Neural cell (in vitro differentiated cells): ENCODE measurements at regions not wholly inside any gene's neighbourhood (a gene's known extent, or its start where the extent isn't known, plus 50 kb on each side); places are given as distances from the start of the nearest gene placed in this dataset.

Experiments used
- H2AFZ ChIP-seq: fragments of 200-600, 300-800 bp; sonication (generic), shearing (Covaris generic); 2 replicates; pipeline ENCODE4 v1.6.0; 2014; ENCODE audit warnings: low read depth, mild to moderate bottlenecking, antibody characterized with exemption, low read length, moderate library complexity
- H3F3A ChIP-seq: fragments of 200-600 bp; shearing (Covaris generic); 2 replicates; pipeline ENCODE4 v1.6.1; 2016; ENCODE audit warnings: mild to moderate bottlenecking, moderate library complexity, mixed read lengths, antibody characterized with exemption, low read length; ENCODE audit not compliant: insufficient read depth, poor library complexity, severe bottlenecking
- H3K27ac ChIP-seq: fragments of 200-600, 300-800 bp; sonication (generic), shearing (Covaris generic); 2 replicates; pipeline ENCODE4 v1.5.1; 2014; ENCODE audit warnings: mild to moderate bottlenecking, low read length, moderate library complexity
- H3K27me3 ChIP-seq: fragments of 300-800, 200-600 bp; sonication (generic), shearing (Covaris generic); 2 replicates; pipeline ENCODE4 v1.6.0; 2014; ENCODE audit warnings: mild to moderate bottlenecking, low read depth, low read length, moderate library complexity; ENCODE audit not compliant: insufficient read depth
- H3K36me3 ChIP-seq: fragments of 300-800, 200-600 bp; sonication (generic), shearing (Covaris generic); 2 replicates; pipeline ENCODE4 v1.5.1; 2014; ENCODE audit warnings: mild to moderate bottlenecking, antibody characterized with exemption, low read length, moderate library complexity; ENCODE audit not compliant: insufficient read depth
- H3K4me2 ChIP-seq: fragments of 300-800, 200-600 bp; sonication (generic), shearing (Covaris generic); 2 replicates; pipeline ENCODE4 v1.6.0; 2014; ENCODE audit warnings: mild to moderate bottlenecking, low read length
- H3K4me3 ChIP-seq: fragments of 300-800, 200-600 bp; sonication (generic), shearing (Covaris generic); 2 replicates; pipeline ENCODE4 v1.5.1; 2014; ENCODE audit warnings: mild to moderate bottlenecking, low read length, moderate library complexity
- H3K79me2 ChIP-seq: fragments of 200-600 bp; shearing (Covaris generic); replicated peaks from 2 replicates; pipeline ENCODE4 v1.6.0; 2014; ENCODE audit warnings: mild to moderate bottlenecking, low read length, moderate library complexity; ENCODE audit not compliant: insufficient read depth
- H3K9ac ChIP-seq: fragments of 300-800, 200-600 bp; sonication (generic), shearing (Covaris generic); 2 replicates; pipeline ENCODE4 v1.6.1; 2016; ENCODE audit warnings: mild to moderate bottlenecking, low read length, mixed read lengths
- H3K9me2 ChIP-seq: fragments of 200-600 bp; shearing (Covaris generic); 2 replicates; pipeline ENCODE4 v1.6.1; 2016; ENCODE audit warnings: mild to moderate bottlenecking, low read length, mixed read lengths; ENCODE audit not compliant: insufficient read depth
- H3K9me3 ChIP-seq: fragments of 200-600, 300-800 bp; sonication (generic), shearing (Covaris generic); 2 replicates; pipeline ENCODE4 v1.6.1; 2016; ENCODE audit warnings: mild to moderate bottlenecking, mixed run types, low read length, moderate library complexity, mixed read lengths
- H4K20me1 ChIP-seq: fragments of 200-600 bp; shearing (Covaris generic); 2 replicates; pipeline ENCODE4 v1.6.1; 2016; ENCODE audit warnings: mild to moderate bottlenecking, mixed run types; ENCODE audit not compliant: insufficient read depth
- CTCF ChIP-seq: fragments of 450-650 bp; IDR thresholded peaks from 2 replicates; pipeline ENCODE4 v1.5.1; 2014; ENCODE audit warnings: antibody characterized with exemption, mild to moderate bottlenecking, moderate library complexity; ENCODE audit not compliant: poor library complexity, severe bottlenecking
- EP300 ChIP-seq: fragments of 450-650 bp; conservative IDR thresholded peaks from 2 replicates; pipeline ENCODE4 v1.6.1; 2014; ENCODE audit warnings: antibody characterized with exemption, mild to moderate bottlenecking, moderate library complexity; ENCODE audit not compliant: poor library complexity, severe bottlenecking
- EZH2 ChIP-seq: fragments of 200-600, 300-800 bp; shearing (Covaris generic), sonication (generic); IDR thresholded peaks from 2 replicates; pipeline ENCODE4 v1.6.1; 2014; ENCODE audit warnings: antibody characterized with exemption, low read length, borderline replicate concordance, mild to moderate bottlenecking; ENCODE audit not compliant: insufficient read depth, poor library complexity, severe bottlenecking
- MXI1 ChIP-seq: fragments of 450-650 bp; conservative IDR thresholded peaks from 2 replicates; pipeline ENCODE4 v1.6.1; 2014; ENCODE audit warnings: antibody characterized with exemption, mild to moderate bottlenecking; ENCODE audit not compliant: poor library complexity, severe bottlenecking
- POLR2AphosphoS5 ChIP-seq: IDR thresholded peaks from 2 replicates; pipeline ENCODE4 v1.6.1; 2012
- RAD21 ChIP-seq: fragments of 450-650 bp; conservative IDR thresholded peaks from 2 replicates; pipeline ENCODE4 v1.6.1; 2014; ENCODE audit warnings: antibody characterized with exemption, mild to moderate bottlenecking, moderate library complexity
- REST ChIP-seq: IDR thresholded peaks from 2 replicates; pipeline ENCODE4 v1.6.1; 2012; ENCODE audit warnings: borderline replicate concordance
- SMC3 ChIP-seq: fragments of 450-650 bp; conservative IDR thresholded peaks from 2 replicates; pipeline ENCODE4 v1.6.1; 2014; ENCODE audit warnings: antibody characterized with exemption, mild to moderate bottlenecking, moderate library complexity; ENCODE audit not compliant: poor library complexity
- TAF1 ChIP-seq: IDR thresholded peaks from 2 replicates; pipeline ENCODE4 v1.6.1; 2012; ENCODE audit warnings: low read depth

GRCh38 chr6:144909753-144910285, 624.7 kb downstream of the UTRN start:
- Histone ChIP-seq H4K20me1 (no peaks in the 10 kb centered on the region), H2AFZ (no peak overlapping the region), H3K4me3 (no peak overlapping the region), H3K4me2 (no peak overlapping the region), H3K9ac (no peak overlapping the region), H3K27ac (no peak overlapping the region), H3K79me2 (no peaks in the 10 kb centered on the region), H3F3A (no peaks in the 10 kb centered on the region), H3K9me3 (no peaks in the 10 kb centered on the region), H3K9me2 (no peaks in the 10 kb centered on the region), H3K27me3 (no peaks in the 10 kb centered on the region), H3K36me3 (no peaks in the 10 kb centered on the region)
- TF ChIP-seq POLR2AphosphoS5: no peak
- no peak for TF ChIP-seq REST
- TF ChIP-seq SMC3: no peak
- no peak for TF ChIP-seq TAF1
- no peak for TF ChIP-seq RAD21
- no peak for TF ChIP-seq CTCF
- TF ChIP-seq MXI1: no peak
- no peak for TF ChIP-seq EZH2
- TF ChIP-seq EP300: no peak

GRCh38 chr6:144911322-144911721, 626.2 kb downstream of the UTRN start:
- H3K4me2 ChIP-seq: no peak overlapping the region
- no peak overlapping the region for H2AFZ ChIP-seq
- H3K9me2 ChIP-seq: no peaks in the 10 kb centered on the region
- H3K9ac ChIP-seq: no peak overlapping the region
- H3K9me3 ChIP-seq: no peaks in the 10 kb centered on the region
- H3K4me3 ChIP-seq: no peak overlapping the region
- H3K36me3 ChIP-seq: no peaks in the 10 kb centered on the region
- TF ChIP-seq RAD21 (no peak), REST (no peak), CTCF (no peak), MXI1 (no peak), EZH2 (no peak), EP300 (no peak), SMC3 (no peak)
- H3K79me2 ChIP-seq: no peaks in the 10 kb centered on the region
- no peaks in the 10 kb centered on the region for H3K27me3 ChIP-seq
- H4K20me1 ChIP-seq: no peaks in the 10 kb centered on the region
- H3F3A ChIP-seq: no peaks in the 10 kb centered on the region
- no peak overlapping the region for H3K27ac ChIP-seq
